ENCODE measurements at regions not wholly inside any gene's neighbourhood (a gene's known extent, or its start where the extent isn't known, plus 50 kb on each side); places are given as distances from the start of the nearest gene placed in this dataset.

DNA sequence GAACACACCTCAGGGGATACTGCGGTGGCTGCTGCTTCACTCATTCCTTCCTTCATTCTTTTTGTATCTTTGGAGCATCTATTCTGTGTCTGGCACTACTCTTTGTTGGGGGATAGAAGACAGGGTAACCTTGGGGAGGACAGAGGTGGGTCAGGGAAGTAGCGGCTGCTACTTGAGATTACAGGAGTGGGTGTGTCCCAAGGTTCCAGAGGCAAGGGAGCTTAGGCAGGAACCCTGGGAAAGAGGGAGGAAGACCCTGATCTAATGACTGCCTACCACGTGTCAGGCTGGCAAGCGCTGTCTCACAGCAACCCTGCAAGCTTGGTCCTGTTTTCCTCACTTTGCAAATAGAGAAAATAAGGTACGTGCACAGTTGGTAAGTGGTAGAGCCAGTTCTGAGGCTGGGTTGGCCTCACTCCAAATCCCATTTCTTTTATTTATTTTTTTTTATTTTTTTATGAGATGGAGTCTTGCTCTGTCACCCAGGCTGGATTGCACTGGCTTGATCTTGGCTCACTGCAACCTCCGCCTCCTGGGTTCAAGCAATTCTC, 985.9 kb upstream of the ZNF722 start:
- H3K79me2 ChIP-seq (ENCODE audit: insufficient read depth, low read length), result no peaks in the 10 kb centered on the region
- DNase-seq, result no peak
- H3K27ac ChIP-seq (ENCODE audit: low read depth in 1 of 2, low read length in 2 of 2), result no peak overlapping the region
- Mint-ChIP-seq H3K9me3 (peaks cover 12 to 61% (median 33%) of the 10 kb centered on the region in 7 donors), H3K4me1 (no peaks in the 10 kb centered on the region), H3K4me3 (no peak overlapping the region), H3K36me3 (no peaks in the 10 kb centered on the region), H3K27ac (peak overlapping the region in 1 of 7 donors; percentile 4), H3K27me3 (ENCODE audit: low read depth in 3 of 3) (peaks cover 0 to 3% (median 2%) of the 10 kb centered on the region in 3 donors)
- H4K20me1 ChIP-seq (ENCODE audit: insufficient read depth, low read length), result no peaks in the 10 kb centered on the region
- no peaks in the 10 kb centered on the region for H3K27me3 ChIP-seq (ENCODE audit: control insufficient read depth in 2 of 2, insufficient read depth in 2 of 2, low read length in 2 of 2)
- no peak overlapping the region for H2AFZ ChIP-seq (ENCODE audit: insufficient read depth, low read depth, low read length, poor library complexity, severe bottlenecking)
- H3K36me3 ChIP-seq (replicated peaks in 1 of 2; ENCODE audit: control insufficient read depth in 1 of 2, insufficient read depth in 2 of 2, low read length in 2 of 2), result no peaks in the 10 kb centered on the region
- peaks cover 20 to 58% of the 10 kb centered on the region in 2 donors for H3K9me3 ChIP-seq (replicated peaks in 1 of 2; ENCODE audit: control insufficient read depth in 1 of 2, insufficient read depth in 1 of 2, low read length in 2 of 2)
- H3K4me3 ChIP-seq (replicated peaks in 1 of 3; ENCODE audit: low read depth in 2 of 3, low read length in 3 of 3), result no peak overlapping the region
- intact Hi-C loops (cut with micrococcal nuclease), result loop anchor here (10.0 kb wide), 2 partner anchors 48 to 1612 kb away; no protein-coding TSS in a partner anchor
- no peak overlapping the region for H3K4me2 ChIP-seq (replicated peaks; ENCODE audit: extremely low read depth, low read length, poor library complexity, severe bottlenecking)
- no peak overlapping the region for H3K9ac ChIP-seq (ENCODE audit: insufficient read depth, low read length, poor library complexity, severe bottlenecking)
- H3K4me1 ChIP-seq (ENCODE audit: control insufficient read depth in 1 of 2, insufficient read depth in 2 of 2, low read length in 2 of 2), result no peaks in the 10 kb centered on the region
- TF ChIP-seq, protein P1, sequence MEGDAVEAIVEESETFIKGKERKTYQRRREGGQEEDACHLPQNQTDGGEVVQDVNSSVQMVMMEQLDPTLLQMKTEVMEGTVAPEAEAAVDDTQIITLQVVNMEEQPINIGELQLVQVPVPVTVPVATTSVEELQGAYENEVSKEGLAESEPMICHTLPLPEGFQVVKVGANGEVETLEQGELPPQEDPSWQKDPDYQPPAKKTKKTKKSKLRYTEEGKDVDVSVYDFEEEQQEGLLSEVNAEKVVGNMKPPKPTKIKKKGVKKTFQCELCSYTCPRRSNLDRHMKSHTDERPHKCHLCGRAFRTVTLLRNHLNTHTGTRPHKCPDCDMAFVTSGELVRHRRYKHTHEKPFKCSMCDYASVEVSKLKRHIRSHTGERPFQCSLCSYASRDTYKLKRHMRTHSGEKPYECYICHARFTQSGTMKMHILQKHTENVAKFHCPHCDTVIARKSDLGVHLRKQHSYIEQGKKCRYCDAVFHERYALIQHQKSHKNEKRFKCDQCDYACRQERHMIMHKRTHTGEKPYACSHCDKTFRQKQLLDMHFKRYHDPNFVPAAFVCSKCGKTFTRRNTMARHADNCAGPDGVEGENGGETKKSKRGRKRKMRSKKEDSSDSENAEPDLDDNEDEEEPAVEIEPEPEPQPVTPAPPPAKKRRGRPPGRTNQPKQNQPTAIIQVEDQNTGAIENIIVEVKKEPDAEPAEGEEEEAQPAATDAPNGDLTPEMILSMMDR (IDR thresholded peaks at IDR 0.05), result no peak
- WGBS (ENCODE audit: insufficient coverage), result 86% methylated on average over 2 of the region's 6 CpGs

DNA sequence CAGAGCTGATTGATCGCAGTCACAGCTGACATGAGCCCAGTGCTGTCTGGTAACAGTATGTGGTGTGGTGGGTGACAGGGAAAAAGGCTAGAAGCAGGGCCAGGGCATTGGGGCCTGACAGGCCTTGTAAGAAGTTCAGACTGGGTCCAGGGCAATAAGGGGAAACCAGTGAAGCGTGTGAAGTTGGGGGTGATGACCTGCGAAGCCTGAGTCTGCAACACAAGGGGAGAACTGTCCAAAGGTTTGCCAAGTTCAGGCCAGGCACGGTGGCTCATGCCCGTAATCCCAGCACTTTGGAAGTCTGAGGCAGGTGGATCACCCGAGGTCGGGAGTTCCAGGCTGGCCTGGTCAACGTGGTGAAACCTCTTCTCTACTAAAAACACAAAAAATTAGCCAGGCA, 983.9 kb upstream of the ZNF722 start:
- no peaks in the 10 kb centered on the region for H3K4me1 ChIP-seq (ENCODE audit: control insufficient read depth in 1 of 2, insufficient read depth in 2 of 2, low read length in 2 of 2)
- WGBS (ENCODE audit: insufficient coverage), result 65% methylated on average over 3 of the region's 8 CpGs
- no peaks in the 10 kb centered on the region for H3K79me2 ChIP-seq (ENCODE audit: insufficient read depth, low read length)
- H3K27ac ChIP-seq (ENCODE audit: low read depth in 1 of 2, low read length in 2 of 2), result no peak overlapping the region
- no peaks in the 10 kb centered on the region for H3K27me3 ChIP-seq (ENCODE audit: control insufficient read depth in 2 of 2, insufficient read depth in 2 of 2, low read length in 2 of 2)
- Mint-ChIP-seq H3K4me3 (no peak overlapping the region), H3K4me1 (no peaks in the 10 kb centered on the region), H3K36me3 (no peaks in the 10 kb centered on the region), H3K27ac (no peak overlapping the region), H3K9me3 (peaks cover 12 to 60% (median 33%) of the 10 kb centered on the region in 7 donors), H3K27me3 (ENCODE audit: low read depth in 3 of 3) (peaks cover 0 to 3% (median 2%) of the 10 kb centered on the region in 3 donors)
- no peak overlapping the region for H2AFZ ChIP-seq (ENCODE audit: insufficient read depth, low read depth, low read length, poor library complexity, severe bottlenecking)
- H3K36me3 ChIP-seq (replicated peaks in 1 of 2; ENCODE audit: control insufficient read depth in 1 of 2, insufficient read depth in 2 of 2, low read length in 2 of 2), result no peaks in the 10 kb centered on the region
- H3K4me2 ChIP-seq (replicated peaks; ENCODE audit: extremely low read depth, low read length, poor library complexity, severe bottlenecking), result no peak overlapping the region
- H3K9me3 ChIP-seq (replicated peaks in 1 of 2; ENCODE audit: control insufficient read depth in 1 of 2, insufficient read depth in 1 of 2, low read length in 2 of 2), result peaks cover 20 to 58% of the 10 kb centered on the region in 2 donors
- DNase-seq, result no peak
- no peak overlapping the region for H3K4me3 ChIP-seq (replicated peaks in 1 of 3; ENCODE audit: low read depth in 2 of 3, low read length in 3 of 3)
- H3K9ac ChIP-seq (ENCODE audit: insufficient read depth, low read length, poor library complexity, severe bottlenecking), result no peak overlapping the region
- intact Hi-C loops (cut with micrococcal nuclease), result loop anchor here (10.0 kb wide), 2 partner anchors 50 to 1610 kb away; no protein-coding TSS in a partner anchor
- no peaks in the 10 kb centered on the region for H4K20me1 ChIP-seq (ENCODE audit: insufficient read depth, low read length)
- TF ChIP-seq, protein P1 (IDR thresholded peaks at IDR 0.05), result no peak
